ENCODE measurements at regions not wholly inside any gene's neighbourhood (a gene's known extent, or its start where the extent isn't known, plus 50 kb on each side); places are given as distances from the start of the nearest gene placed in this dataset.

- H3K27me3 ChIP-seq (replicated peaks; ENCODE audit: control insufficient read depth, insufficient read depth, low read length), result no peaks in the 10 kb centered on the region
- H3K4me3 Mint-ChIP-seq (ENCODE audit: unreplicated experiment), result no peak overlapping the region
- H3K36me3 Mint-ChIP-seq (ENCODE audit: insufficient read depth, unreplicated experiment), result no peaks in the 10 kb centered on the region
- H3K9me3 Mint-ChIP-seq (ENCODE audit: unreplicated experiment), result no peaks in the 10 kb centered on the region
- BruUV-seq (replicated peaks), result no TSS peak
- ChIA-PET CTCF (interaction anchor here (0.5 kb wide), 1 partner anchor 135 kb away, joined by 3 read pairs; no protein-coding TSS in a partner anchor), POLR2A (no interaction called here)
- intact Hi-C loops (cut with micrococcal nuclease; ENCODE audit: unreplicated experiment), result no loop called here
- no peak overlapping the region for H3K4me3 ChIP-seq (ENCODE audit: low read depth, low read length)
- no peaks in the 10 kb centered on the region for H3K27me3 Mint-ChIP-seq (ENCODE audit: insufficient read depth, unreplicated experiment)
- no peaks in the 10 kb centered on the region for H3K9me3 ChIP-seq
- peaks cover 17% of the 10 kb centered on the region for H3K4me1 Mint-ChIP-seq (ENCODE audit: low read depth, unreplicated experiment)
- peaks cover 10% of the 10 kb centered on the region for H3K4me1 ChIP-seq
- DNase-seq, result no peak
- H3K27ac Mint-ChIP-seq (ENCODE audit: unreplicated experiment), result no peak overlapping the region
- no peaks in the 10 kb centered on the region for H3K36me3 ChIP-seq (ENCODE audit: control insufficient read depth, insufficient read depth, low read length)
- TF ChIP-seq CTCF (IDR thresholded peaks at IDR 0.05; ENCODE audit: insufficient read depth in 1 of 2, low read depth in 1 of 2, low read length in 1 of 2, severe bottlenecking in 1 of 2, unreplicated experiment in 1 of 2), result no peak
These were observed 187.7 kb upstream of the ID2 start for GRCh38 chr2:8494151-8494550.

- ChIA-PET CTCF (interaction anchor here (0.5 kb wide), 1 partner anchor 134 kb away, joined by 3 read pairs; no protein-coding TSS in a partner anchor), POLR2A (interaction anchor here (1.4 kb wide), 1 partner anchor 187 kb away, joined by 3 read pairs; the partner anchor contains the start of gene ID2)
- peaks cover 10% of the 10 kb centered on the region for H3K4me1 ChIP-seq
- no peak overlapping the region for H3K4me3 Mint-ChIP-seq (ENCODE audit: unreplicated experiment)
- no peaks in the 10 kb centered on the region for H3K9me3 ChIP-seq
- no peaks in the 10 kb centered on the region for H3K36me3 Mint-ChIP-seq (ENCODE audit: insufficient read depth, unreplicated experiment)
- intact Hi-C loops (cut with micrococcal nuclease; ENCODE audit: unreplicated experiment), result no loop called here
- no peak overlapping the region for H3K27ac Mint-ChIP-seq (ENCODE audit: unreplicated experiment)
- no peak for TF ChIP-seq CTCF (IDR thresholded peaks at IDR 0.05; ENCODE audit: insufficient read depth in 1 of 2, low read depth in 1 of 2, low read length in 1 of 2, severe bottlenecking in 1 of 2, unreplicated experiment in 1 of 2)
- BruUV-seq (replicated peaks), result no TSS peak
- DNase-seq, result no peak
- no peaks in the 10 kb centered on the region for H3K36me3 ChIP-seq (ENCODE audit: control insufficient read depth, insufficient read depth, low read length)
- H3K9me3 Mint-ChIP-seq (ENCODE audit: unreplicated experiment), result no peaks in the 10 kb centered on the region
- H3K4me1 Mint-ChIP-seq (ENCODE audit: low read depth, unreplicated experiment), result peaks cover 17% of the 10 kb centered on the region
- no peaks in the 10 kb centered on the region for H3K27me3 ChIP-seq (replicated peaks; ENCODE audit: control insufficient read depth, insufficient read depth, low read length)
- no peaks in the 10 kb centered on the region for H3K27me3 Mint-ChIP-seq (ENCODE audit: insufficient read depth, unreplicated experiment)
- H3K4me3 ChIP-seq (ENCODE audit: low read depth, low read length), result no peak overlapping the region
These were observed 187.3 kb upstream of the ID2 start for GRCh38 chr2:8494589-8494988.

DNA sequence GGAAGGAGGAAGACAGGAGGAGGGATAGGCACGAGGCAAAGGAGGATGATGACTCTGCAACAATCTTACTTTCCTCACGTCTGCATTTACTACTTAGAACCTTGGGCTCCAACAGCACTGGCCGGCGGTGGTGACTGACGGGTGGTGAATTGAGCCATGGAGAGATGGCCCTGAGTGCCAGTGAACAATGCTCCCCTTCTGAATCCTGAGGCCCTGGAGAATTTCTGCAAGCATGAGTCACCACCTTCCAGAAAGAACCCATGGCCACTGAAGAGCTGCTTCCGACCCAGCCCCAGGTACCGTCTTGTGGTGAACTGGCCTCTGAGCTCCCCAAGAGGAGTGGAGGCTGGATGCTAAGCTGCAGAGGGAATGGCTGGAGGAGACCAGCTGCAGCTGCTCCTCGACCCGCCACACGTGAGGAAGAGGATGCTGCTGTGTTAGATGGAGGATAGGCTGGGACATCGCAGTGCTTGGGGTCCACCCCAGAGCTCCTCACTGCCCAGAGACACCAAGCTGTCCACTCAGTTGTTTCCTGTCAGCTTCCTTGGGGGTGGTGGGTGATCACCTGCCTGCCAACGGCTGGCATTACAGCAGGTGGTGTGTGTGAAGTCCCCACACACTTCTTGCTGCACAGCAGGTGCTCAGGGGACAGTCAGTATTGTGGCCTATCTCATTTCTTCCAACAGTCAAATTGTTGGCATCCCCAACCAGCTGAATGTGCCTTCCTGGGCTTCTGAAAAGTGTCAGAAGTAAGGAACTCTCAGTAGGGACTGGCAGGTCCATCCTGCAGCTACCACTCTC is 186.5 kb upstream of the ID2 start:
- H3K9me3 ChIP-seq, result no peaks in the 10 kb centered on the region
- ChIA-PET POLR2A (interaction anchor here (1.4 kb wide), 1 partner anchor 186 kb away, joined by 3 read pairs; the partner anchor contains the start of gene ID2), CTCF (no interaction called here)
- no peaks in the 10 kb centered on the region for H3K27me3 ChIP-seq (replicated peaks; ENCODE audit: control insufficient read depth, insufficient read depth, low read length)
- H3K36me3 ChIP-seq (ENCODE audit: control insufficient read depth, insufficient read depth, low read length), result no peaks in the 10 kb centered on the region
- Mint-ChIP-seq H3K4me3 (ENCODE audit: unreplicated experiment) (no peak overlapping the region), H3K36me3 (ENCODE audit: insufficient read depth, unreplicated experiment) (no peaks in the 10 kb centered on the region), H3K27ac (ENCODE audit: unreplicated experiment) (no peak overlapping the region), H3K4me1 (ENCODE audit: low read depth, unreplicated experiment) (peaks cover 21% of the 10 kb centered on the region), H3K27me3 (ENCODE audit: insufficient read depth, unreplicated experiment) (no peaks in the 10 kb centered on the region), H3K9me3 (ENCODE audit: unreplicated experiment) (no peaks in the 10 kb centered on the region)
- TF ChIP-seq CTCF (IDR thresholded peaks at IDR 0.05; ENCODE audit: insufficient read depth in 1 of 2, low read depth in 1 of 2, low read length in 1 of 2, severe bottlenecking in 1 of 2, unreplicated experiment in 1 of 2), result no peak
- peaks cover 16% of the 10 kb centered on the region for H3K4me1 ChIP-seq
- no peak overlapping the region for H3K4me3 ChIP-seq (ENCODE audit: low read depth, low read length)
- intact Hi-C loops (cut with micrococcal nuclease; ENCODE audit: unreplicated experiment), result no loop called here
- BruUV-seq (replicated peaks), result no TSS peak
- no peak for DNase-seq

All from Caco-2 (cell line).